ENCODE measurements at regions not wholly inside any gene's neighbourhood (a gene's known extent, or its start where the extent isn't known, plus 50 kb on each side); places are given as distances from the start of the nearest gene placed in this dataset.
"Not testable (repeated sequence)": the region's sequence is repeated elsewhere in the genome, so short reads cannot be mapped to it uniquely, and the experiment has no call there.

GRCh38 chr3:157857440-157857839 lies 248.8 kb downstream of the SHOX2 start:
- no peak for DNase-seq (ENCODE audit: low spot score)

DNA sequence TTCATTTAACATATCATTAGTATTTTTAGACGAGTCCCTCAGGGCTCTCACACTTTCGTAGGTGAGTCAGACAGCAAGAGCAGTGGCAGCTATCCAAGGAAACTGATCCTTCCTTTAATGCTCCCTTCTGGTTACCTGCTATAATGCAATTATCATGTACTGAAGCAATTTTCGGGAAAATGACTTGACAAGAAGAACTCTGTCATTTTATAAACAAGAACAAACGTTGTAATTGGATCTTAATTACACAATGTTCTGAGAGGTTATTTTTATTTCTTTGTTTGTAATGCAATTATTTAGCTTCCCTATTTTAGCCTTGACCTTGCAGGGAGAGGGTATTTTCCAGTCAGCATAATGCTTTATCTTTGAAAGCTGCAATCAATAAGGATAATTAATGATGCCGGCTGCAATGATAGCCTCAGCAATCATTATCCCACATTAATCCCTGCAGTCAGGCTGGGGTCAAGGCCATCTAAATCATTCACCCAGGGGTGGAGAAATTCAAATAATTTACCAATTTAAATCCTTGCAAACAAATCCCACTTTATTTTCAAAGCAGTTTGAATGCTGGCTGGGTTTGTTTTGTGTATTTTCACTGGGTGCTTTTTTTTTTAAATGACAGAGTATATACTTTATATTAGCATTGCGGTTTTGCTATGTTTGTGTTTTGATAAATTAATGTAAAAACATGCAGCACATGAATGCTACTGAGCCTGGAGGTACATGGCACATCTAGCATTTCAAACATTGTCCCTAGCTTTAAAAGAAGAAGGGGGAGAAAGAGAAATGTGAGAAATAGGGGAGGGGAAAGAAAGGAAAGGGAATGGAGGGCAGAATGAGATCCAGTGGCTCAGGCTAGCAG lies 249.9 kb downstream of the SHOX2 start:
- DNase-seq (ENCODE audit: low spot score) = no peak

DNA sequence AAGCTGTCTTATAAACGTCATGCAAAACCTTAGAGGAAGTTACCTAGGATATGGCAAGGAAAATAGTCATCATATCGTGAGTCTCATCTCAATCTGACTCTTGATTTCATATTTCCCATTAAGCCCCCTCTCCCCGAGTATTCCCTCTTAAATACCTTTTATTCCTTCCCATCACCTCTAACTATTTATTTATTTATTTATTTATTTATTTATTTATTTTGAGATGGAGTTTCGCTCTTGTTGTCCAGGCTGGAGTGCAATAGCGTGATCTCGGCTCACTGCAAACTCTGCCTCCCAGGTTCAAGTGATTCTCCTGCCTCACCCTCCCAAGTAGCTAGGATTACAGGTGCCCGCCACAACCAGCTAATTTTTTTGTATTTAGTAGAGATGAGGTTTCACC lies 260.4 kb downstream of the SHOX2 start:
- not testable (repeated sequence) for DNase-seq (ENCODE audit: low spot score)

GRCh38 chr3:157844800-157845565 lies 261.2 kb downstream of the SHOX2 start:
- no peak for DNase-seq (ENCODE audit: low spot score)

DNA sequence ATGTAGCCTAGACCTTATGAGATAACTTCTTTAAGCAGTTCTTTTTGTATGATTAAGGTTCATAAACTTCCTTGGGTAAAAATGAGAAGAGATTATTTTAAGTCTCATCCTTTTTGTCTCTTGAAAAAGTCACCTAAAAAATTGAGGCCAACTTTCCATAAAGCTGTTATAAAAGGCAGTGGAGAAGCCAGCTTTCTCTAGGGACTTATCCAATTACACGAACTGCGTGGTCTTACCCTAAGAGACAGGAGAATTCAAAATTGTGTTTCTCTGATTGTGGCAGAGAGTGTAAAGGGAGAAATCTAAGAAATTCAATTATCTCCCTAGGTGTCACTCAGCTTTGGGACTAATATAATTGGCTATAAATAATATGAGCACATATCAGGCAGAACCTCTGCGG lies 262.0 kb downstream of the SHOX2 start:
- no peak for DNase-seq (ENCODE audit: low spot score)

DNA sequence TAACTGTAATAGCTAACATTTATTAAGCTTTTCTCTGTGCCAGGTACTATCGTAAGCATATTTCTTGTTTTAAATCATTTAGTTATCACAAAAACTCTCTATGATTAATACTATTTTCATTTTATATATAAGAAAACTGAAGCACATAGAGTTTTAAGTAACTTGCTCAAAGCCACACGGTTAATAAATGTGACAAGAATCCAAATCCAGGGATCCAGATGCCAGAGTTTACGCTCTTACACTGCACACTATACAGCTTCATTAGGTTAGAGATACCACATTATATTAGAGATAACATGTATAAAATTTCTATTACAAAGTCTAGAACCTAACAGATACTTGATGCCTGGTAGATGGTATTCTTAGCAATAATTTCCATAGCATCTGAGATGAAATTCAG lies 265.2 kb downstream of the SHOX2 start:
- no peak for DNase-seq (ENCODE audit: low spot score)

GRCh38 chr3:157840564-157840963 lies 265.7 kb downstream of the SHOX2 start:
- no peak for DNase-seq (ENCODE audit: low spot score)

DNA sequence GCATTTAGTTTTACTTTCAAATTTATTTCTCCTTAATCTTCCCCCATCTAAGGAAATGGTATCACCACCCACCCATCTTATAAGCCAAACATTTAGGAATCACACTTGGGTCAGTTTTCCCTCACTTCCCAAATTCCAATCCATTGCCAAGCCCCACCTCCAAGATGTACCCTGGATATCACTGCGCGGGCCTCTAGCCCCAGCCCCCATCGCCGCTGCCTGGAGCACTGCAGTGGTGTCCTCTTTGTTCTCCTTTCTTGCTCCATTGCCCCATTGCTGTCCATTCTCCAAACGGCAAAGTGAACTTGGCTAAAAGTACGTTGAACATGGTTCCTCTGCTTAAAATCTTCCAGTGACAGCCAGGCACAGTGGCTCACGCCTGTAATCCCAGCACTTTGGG lies 267.8 kb downstream of the SHOX2 start:
- DNase-seq (ENCODE audit: low spot score) = no peak

DNA sequence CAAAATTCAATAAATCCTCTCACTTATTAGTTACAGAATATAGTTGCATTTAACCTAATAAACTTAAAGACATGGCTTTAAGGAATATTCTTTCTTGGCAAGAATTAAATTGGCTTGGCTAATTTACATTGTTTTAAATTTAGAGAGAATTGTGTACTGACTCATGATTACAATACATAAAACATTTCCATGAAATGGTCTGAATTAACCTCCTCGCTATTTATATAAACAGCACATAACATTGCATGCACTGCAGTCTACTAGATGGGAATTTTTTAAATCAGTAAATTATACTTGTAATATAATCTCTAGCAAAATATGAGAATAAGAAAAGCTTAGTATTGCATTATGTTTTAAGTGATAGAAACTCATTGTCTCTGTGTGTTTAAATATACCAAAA lies 268.9 kb downstream of the SHOX2 start:
- no peak for DNase-seq (ENCODE audit: low spot score)

DNA sequence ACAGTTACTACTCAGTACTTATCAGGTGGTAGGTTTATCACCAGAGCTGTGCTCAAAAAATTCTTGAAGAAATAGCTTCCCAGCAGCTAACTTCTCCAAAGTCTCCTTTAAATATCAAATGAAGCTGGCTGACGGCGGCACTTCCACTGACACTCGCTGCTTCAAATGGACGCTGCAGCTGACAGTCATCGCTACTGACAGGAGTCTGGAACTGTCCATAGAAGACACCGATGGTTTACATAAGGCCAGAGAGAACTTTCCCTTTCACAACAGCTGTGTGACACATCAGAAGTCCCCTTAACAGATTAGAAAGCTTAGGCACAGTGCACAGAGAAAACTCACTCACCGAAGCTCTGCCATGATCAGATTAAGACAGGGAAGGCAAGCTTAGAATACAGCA lies 270.2 kb downstream of the SHOX2 start:
- DNase-seq (ENCODE audit: low spot score) = no peak

DNA sequence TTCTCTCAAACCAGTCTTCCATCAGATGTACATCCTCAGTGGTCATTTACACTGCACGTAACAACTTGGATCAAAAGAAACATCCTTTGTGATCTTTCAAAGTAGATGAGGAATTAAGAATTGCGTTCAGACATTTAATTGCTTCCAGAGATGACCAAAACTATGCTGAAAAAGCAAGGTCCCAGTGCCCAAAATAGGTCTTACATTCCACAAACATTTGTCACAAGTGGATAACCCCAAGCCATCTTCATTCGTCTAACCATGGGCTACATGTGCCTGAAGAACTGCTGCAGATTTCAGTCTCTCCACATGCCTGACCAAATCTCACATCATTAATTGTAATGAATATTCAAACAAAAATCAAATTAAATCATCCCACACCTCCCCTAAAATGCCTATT lies 273.6 kb downstream of the SHOX2 start:
- no peak for DNase-seq (ENCODE audit: low spot score)

GRCh38 chr3:157830556-157831236 lies 275.5 kb downstream of the SHOX2 start:
- no peak for DNase-seq (ENCODE audit: low spot score)

DNA sequence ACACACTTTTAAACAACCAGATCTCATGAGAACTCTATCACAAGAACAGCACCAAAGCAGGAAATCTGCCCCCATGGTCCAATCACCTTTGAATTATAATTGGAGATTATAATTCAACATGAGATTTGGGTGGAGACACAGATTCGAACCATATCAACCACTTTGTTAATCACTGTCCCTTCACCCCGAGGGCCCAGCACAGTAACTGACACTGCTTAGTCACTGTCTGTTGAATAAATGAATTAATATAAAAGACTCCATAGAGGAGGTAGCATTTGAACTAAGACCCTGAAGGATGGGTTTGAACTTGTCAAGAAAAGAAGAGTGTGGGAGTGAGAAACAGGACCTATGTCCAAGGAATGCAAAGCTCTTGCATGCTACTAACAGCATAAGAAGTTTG lies 276.4 kb downstream of the SHOX2 start:
- DNase-seq (ENCODE audit: low spot score) = no peak

GRCh38 chr3:157824281-157824680 lies 281.9 kb downstream of the SHOX2 start:
- no peak for DNase-seq (ENCODE audit: low spot score)

DNA sequence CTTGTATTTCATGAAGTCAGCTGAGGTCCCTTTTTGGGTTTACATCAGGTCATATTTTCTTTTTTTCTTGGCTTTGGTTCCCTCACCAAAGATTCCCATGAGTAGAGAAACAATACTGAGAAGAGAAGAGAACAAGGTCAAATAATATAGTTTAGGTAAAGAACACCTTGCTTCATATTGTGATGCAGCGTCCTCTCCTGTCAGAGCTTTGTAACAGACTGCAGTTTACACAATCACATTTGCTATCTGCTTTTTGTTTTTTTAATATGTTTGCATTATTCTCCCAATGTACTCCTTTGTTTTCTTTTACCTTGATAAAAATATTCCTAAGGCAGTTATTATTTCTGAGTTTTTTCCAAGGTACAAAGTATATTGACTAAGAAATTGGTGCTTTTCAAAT lies 283.2 kb downstream of the SHOX2 start:
- no peak for DNase-seq (ENCODE audit: low spot score)

DNA sequence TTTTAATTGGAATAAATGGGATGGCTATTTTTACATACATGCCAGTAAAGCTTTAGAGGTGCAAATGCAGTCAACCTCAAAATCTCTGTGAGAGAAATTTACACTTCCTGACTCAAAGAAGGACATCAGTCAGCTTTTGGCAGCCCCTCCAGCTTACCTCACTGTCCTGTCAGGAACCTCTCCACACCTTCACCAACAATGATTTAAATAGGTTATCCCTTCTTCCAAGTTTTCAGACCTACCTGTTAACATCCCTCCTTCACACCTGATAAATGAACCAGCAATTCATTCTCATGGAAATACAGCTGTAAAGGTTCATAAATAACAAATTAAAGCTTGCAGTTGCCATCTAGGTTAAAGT lies 286.1 kb downstream of the SHOX2 start:
- no peak for DNase-seq (ENCODE audit: low spot score)

GRCh38 chr3:157819270-157820156 lies 286.7 kb downstream of the SHOX2 start:
- DNase-seq (ENCODE audit: low spot score) = no peak

DNA sequence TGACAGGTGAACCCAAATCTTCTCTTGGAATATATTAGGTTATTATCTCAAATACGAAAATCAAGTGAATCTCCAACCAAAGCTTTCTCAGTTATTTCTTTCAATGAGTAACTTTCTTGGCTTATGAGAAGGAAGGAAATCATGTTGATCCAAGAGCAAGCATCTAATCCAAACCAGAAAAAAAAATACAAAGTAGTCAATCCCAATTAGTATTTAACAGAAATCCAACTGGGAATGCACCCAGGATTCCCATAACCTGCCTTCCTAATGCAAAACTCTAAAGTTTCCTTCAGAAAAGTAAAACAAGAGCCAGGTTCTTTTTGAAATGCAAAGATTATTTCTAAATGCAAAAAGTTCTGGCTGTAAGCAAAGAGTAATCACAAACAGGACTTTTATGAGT lies 289.3 kb downstream of the SHOX2 start:
- DNase-seq (ENCODE audit: low spot score) = no peak

GRCh38 chr3:157816296-157816695 lies 289.9 kb downstream of the SHOX2 start:
- no peak for DNase-seq (ENCODE audit: low spot score)

DNA sequence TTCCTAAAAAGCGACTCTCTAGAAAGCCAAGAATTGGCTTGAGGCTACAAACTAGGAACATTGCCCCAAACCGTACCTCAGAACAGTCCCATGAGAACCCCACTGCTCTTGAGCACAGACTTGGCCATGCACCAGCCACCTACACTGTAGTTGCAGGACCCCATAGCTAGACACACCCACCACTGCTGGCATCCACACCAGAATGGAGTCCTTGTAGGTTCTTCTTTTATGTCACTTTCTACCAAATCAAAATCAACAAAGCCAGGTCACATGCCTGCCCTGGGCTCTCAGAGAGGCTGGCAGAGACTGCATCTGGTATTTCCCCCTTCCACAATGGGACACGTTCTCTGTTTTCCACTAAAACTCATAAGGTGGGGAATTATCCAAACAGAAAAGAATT lies 290.5 kb downstream of the SHOX2 start:
- DNase-seq (ENCODE audit: low spot score) = no peak

DNA sequence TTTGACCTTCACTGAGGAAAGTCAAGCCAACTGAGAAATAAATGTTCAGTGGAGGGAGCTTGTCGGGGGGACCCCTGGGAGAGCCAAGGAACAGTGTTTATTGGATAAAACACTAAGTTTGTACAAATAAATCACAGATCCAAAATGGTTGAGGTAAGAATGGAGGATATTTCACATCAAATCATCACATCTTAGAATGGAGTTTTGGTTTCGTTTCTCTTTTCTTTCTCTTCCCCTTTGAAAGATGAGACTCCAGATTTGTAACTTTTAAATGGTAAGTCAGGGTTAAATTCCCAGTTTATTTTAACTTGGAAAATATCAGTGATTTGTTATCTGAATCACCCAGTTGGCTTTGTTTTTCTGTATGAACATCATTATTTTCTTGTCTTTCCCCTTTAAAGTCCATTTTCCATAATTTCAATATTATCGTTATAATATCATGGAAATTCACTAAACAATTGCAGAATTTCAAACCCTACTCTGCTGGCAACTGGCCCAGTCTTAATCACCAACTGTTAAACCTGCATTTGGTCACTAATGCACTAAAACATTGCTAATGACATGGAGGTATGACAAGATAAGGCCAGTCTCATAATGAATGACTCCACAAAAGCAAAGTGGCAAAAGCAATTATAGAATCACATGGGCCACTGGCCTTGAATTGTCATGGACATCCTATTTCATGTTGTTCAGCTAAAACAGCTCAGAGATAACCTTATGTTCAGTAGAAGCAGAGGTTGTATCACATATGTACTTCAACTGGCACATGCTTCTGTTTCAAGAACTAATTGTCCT lies 295.1 kb downstream of the SHOX2 start:
- no peak for DNase-seq (ENCODE audit: low spot score)

All from HuH-7 (cell line).